Vagina (tissue), 2 donors: ENCODE measurements at regions not wholly inside any gene's neighbourhood (a gene's known extent, or its start where the extent isn't known, plus 50 kb on each side); places are given as distances from the start of the nearest gene placed in this dataset.

Experiments
- POLR2A ChIP-seq, 2 donors: fragments of 450-650 bp; IDR thresholded peaks; one replicate each; pipeline ENCODE4 v1.6.1; 2017; ENCODE audit warnings: antibody characterized with exemption in 2 of 2, mild to moderate bottlenecking in 2 of 2, moderate library complexity in 2 of 2
- POLR2AphosphoS5 ChIP-seq, 2 donors: sonication (generic); formaldehyde crosslinking; IDR thresholded peaks; one replicate each; pipeline ENCODE4 v1.9.0; 2017; ENCODE audit warnings: antibody characterized with exemption in 2 of 2, mild to moderate bottlenecking in 2 of 2, low read depth in 1 of 2; ENCODE audit not compliant: insufficient read depth in 1 of 2
- TF ChIP-seq, protein P1 (sequence below), 3 experiments: fragments of 450-650 bp in 2 of 3; fragments of 200-600 bp in 1 of 3; sonication (generic) in 1 of 3; IDR thresholded peaks; one replicate each; pipeline ENCODE4 v1.5.1; 2017 to 2019; ENCODE audit warnings: antibody characterized with exemption in 3 of 3, mild to moderate bottlenecking in 2 of 3, moderate library complexity in 2 of 3

DNA sequence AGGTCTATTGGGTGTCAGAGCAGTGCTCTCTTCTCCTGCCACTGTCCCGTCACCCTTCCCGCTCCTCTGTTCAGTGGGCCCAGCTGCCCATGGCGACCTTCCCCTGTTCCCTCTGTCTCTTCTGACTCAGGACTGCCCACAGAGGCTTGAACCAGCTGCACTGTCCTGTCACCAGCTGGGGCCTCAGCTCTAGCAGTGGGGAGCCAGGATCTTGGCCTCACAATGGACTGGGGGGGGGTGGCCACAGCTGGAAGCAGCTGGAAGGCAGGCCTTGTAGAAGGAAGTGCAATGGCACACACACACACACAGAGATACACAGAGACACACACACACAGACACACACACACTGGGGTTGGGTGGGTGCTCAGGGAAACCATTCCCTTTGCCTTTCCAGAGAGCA is 114.0 kb upstream of the PJA1 start:
- TF ChIP-seq, protein P1, sequence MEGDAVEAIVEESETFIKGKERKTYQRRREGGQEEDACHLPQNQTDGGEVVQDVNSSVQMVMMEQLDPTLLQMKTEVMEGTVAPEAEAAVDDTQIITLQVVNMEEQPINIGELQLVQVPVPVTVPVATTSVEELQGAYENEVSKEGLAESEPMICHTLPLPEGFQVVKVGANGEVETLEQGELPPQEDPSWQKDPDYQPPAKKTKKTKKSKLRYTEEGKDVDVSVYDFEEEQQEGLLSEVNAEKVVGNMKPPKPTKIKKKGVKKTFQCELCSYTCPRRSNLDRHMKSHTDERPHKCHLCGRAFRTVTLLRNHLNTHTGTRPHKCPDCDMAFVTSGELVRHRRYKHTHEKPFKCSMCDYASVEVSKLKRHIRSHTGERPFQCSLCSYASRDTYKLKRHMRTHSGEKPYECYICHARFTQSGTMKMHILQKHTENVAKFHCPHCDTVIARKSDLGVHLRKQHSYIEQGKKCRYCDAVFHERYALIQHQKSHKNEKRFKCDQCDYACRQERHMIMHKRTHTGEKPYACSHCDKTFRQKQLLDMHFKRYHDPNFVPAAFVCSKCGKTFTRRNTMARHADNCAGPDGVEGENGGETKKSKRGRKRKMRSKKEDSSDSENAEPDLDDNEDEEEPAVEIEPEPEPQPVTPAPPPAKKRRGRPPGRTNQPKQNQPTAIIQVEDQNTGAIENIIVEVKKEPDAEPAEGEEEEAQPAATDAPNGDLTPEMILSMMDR (IDR thresholded peaks at IDR 0.05) = no peak
- TF ChIP-seq POLR2A (IDR thresholded peaks at IDR 0.05) (no peak), POLR2AphosphoS5 (IDR thresholded peaks at IDR 0.05; ENCODE audit: insufficient read depth in 1 of 2, low read depth in 1 of 2) (no peak)
